ENCODE measurements at regions not wholly inside any gene's neighbourhood (a gene's known extent, or its start where the extent isn't known, plus 50 kb on each side); places are given as distances from the start of the nearest gene placed in this dataset.

GRCh38 chr2:18362696-18363095, 197.8 kb downstream of the RDH14 start:
- no peak for TF ChIP-seq CTCF (IDR thresholded peaks at IDR 0.05)
- no peak for TF ChIP-seq POLR2A (IDR thresholded peaks at IDR 0.05)
